Limb (tissue), 2 donors: ENCODE measurements at regions not wholly inside any gene's neighbourhood (a gene's known extent, or its start where the extent isn't known, plus 50 kb on each side); places are given as distances from the start of the nearest gene placed in this dataset.

Experiments used
- DNase-seq, 2 donors: peaks; one replicate each; pipeline ENCODE4 v3.0.0-alpha.2; 2016; ENCODE audit errors: extremely low spot score in 2 of 2

DNA sequence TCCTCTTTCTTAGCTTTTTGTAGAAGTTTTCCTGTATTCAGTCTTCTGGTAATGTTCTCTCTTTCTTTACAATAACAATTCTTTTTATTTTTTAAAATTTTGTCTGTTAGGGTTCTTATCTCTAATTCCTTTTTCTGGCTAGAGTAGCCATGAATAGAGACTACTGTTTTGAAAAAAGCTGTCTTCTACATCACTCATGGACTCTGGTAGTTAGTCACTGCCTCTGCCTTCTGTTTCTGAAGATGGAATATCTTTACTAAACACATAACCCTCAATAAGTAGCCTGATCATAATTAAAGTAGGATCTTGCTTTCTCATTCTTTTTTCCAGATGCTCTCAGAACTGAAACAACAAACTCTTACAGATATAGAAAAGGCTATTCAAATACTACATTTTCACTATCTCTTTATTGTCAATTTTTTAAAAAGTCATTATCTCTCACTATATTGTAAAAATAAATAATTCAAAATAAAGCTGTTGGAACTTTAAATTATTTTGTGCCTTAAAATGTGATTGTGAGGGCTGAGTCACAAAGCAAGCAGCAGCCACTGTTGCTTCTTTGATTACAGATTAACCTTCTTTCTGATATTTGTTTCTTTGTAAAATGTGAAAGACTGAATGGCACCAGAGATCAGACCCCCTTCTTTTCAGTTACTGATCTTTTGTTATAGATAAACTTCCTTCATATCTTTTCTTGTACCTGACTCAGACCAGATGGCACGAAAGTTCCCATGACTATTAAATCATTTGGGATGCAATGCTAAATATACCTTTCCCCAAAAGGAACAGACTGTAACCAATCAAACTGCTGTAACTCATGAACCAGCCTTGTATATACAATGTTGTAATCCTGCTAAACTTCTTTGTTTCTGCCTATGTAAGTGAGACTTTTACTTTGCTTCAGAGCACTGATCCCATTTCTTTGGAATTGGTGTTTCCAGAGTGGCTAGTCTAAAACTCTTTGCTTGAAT, 1159.5 kb downstream of the IGSF11 start:
- DNase-seq = no peak

GRCh38 chr3:117875887-117876286, 1158.8 kb downstream of the IGSF11 start:
- DNase-seq = no peak

DNA sequence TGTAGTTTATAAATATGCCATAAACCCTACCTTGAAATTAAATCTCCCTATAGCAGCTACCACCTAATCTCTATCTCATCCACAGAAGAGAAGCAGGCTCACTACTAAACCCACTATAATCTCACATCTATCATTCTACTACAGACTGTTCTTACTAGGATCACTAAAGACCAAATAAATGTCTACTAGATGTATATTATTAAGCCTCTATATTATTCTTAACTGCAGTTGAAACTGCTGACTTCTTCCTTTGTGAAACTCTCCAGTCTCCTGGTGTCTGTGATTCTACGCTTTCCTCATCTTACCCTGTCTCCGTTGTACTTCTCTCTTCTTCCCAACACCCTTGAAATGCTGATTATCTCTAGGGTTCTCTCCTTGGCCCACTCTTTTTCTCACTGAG, 1154.0 kb downstream of the IGSF11 start:
- DNase-seq = no peak

- no peak for DNase-seq
Measured at GRCh38 chr3:117881210-117881609, 1153.4 kb downstream of the IGSF11 start.

DNA sequence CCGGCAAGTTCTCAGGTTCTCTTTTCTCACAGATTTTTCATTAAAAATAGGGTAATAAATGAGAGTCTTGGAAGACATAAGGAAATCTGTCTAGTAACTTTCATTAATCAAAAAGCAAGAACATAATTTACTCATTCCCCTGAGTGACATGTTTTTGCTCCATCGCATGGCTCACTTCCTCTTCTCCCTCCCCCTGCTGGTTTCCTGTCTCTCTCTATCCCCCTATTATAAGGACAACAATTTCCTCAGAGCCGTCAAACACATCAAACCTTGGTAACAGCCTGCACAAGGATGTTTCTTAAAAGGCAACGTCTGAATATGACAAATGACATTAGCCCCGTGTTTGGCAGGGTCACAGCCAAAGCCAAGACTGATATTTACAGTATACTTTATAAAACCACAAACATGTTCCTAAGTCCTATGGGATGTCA, 1149.6 kb downstream of the IGSF11 start:
- DNase-seq = no peak

GRCh38 chr3:117886147-117886546, 1148.5 kb downstream of the IGSF11 start:
- DNase-seq = no peak

DNA sequence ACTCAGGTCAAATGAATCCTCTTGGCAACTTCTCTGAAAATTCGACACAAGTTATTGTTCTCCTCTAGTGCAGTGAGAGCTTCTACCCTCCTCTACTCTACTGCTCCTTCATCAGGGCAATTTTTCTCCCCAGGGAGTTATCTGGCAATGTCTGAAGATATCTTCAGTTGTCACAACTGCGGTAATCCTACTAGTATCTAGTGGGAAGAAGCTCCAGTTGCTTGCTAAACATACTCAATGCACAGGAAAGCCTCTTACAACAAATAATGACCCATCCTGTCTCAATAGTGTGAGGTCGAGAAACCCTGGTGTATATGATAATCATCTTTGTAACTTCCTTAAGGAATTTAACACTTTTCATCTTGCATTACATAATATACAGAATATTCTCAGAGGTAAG, 1147.6 kb downstream of the IGSF11 start:
- no peak for DNase-seq

DNA sequence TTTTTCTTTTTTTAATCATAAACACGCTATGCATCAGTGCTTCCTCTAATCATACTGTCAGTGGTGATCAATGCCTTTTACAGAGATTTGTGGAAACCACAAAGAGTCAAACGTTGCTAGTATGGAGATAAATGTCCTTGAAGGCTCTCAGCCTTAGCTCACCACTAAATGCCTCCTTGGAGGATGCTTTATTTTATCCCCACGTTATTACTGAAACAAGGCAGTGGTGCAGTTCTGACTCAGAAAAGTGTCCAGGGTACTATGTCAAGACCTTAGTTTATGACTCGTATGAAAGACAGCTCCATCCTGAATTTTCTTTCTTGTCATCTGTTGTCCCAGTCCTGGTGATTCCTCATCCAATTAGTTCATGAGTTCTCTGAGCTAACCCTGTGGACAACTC, 1146.7 kb downstream of the IGSF11 start:
- DNase-seq = no peak

- DNase-seq = no peak
Measured at GRCh38 chr3:117892431-117892841, 1142.2 kb downstream of the IGSF11 start.

GRCh38 chr3:117893001-117893400, 1141.6 kb downstream of the IGSF11 start:
- DNase-seq = no peak

DNA sequence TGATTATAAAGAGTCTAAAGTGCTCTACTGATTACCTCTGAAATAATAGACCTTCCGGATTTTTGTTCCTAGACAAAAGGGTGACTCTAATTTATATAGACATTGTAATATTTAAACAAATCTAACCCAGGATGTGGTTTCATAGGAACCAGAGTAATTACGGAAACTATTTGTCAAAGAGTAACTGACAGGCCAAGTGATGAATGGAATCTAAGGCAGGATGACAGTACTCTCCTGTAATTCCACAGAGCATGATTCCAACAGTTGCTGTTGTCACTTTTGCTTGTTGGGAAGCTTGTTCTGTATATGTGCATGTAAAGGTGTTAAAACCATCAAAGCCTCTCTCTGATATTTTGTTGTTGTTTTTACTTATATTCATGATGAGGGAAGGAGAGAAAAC, 1141.0 kb downstream of the IGSF11 start:
- no peak for DNase-seq

GRCh38 chr3:117898722-117899522, 1135.7 kb downstream of the IGSF11 start:
- DNase-seq = no peak

DNA sequence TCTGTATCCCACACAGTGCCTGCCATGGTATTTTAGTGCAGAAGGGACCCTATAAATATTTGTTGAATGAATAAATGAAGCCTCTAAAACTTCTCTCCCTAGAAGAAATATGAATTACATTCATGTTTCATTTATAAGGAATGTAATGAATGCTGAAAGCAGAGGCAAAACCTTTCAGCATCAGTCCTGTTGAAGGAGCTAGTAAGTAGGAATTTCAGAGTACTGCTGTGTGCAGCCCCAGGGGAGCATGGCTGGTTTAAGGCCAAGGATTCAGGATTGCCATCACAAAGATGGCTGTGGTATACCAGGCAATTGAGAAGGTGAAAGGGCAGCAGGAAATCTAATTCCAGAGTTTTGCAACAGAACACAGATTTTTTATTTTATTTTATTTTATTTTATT, 1131.4 kb downstream of the IGSF11 start:
- DNase-seq = no peak

- no peak for DNase-seq
Measured at GRCh38 chr3:117910820-117911521, 1123.7 kb downstream of the IGSF11 start.

DNA sequence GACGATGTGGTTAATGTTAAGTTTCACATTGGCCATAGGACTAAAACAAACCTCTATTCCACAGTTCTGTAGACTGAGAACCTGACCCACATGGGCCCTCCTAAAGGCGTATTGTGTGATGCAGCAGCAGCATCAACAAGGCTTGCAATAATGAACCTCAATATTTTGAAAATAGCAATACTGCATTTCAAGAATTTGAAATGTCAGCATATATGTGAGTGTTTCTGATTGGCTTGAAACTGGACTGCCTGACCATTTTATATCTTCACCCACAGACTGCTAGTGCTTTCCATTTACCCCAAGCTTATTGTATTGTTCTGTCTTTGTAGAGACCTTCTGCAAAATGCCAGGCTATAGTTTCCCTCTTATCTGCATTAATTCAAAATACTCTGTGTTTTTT, 1122.3 kb downstream of the IGSF11 start:
- DNase-seq = no peak

DNA sequence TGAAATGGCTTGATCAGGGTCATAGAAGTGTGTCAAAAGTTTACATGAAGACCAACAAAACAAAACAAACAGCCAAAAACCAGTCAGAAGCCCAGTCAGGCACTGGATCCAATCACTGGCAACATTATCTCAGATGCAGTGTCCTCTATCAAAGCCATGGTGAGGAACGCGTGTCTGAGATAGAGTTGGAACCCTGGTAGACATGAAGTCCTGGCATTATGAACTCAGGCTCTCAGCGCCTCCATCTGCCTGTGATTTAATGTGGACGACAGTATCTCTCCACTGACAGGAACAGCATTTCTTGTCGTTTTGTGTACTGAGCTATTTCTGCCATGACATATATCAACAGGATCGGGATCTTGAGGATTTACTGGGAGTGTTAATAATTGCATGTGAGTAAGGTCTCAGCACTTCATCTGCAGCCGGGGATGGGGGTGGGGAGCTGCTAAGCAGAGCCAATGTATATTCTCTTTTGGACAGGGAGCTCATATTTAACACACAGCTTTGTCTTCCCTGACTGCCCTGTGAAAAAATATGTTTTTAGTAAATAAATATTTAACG, 1120.0 kb downstream of the IGSF11 start:
- DNase-seq = no peak

DNA sequence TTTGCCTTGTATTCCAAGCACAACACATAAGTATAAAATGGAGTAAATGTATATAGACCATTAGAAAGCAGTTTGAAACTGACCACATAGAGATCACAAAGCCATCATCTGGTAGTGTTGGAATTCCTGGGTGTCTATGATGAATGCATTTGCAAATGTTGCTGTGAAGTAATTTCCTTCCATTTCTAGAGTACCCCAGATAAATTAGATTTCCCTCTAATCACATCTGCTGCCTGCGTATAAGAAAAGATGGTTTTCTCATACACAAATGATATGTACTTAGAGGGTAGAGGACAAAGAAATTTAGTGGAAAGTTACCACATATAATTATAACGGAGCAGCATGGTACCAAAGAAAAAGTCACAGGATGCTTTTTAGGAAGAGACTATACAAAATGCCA, 1117.8 kb downstream of the IGSF11 start:
- DNase-seq = no peak

- no peak for DNase-seq
Measured at GRCh38 chr3:117919621-117920020, 1115.0 kb downstream of the IGSF11 start.

DNA sequence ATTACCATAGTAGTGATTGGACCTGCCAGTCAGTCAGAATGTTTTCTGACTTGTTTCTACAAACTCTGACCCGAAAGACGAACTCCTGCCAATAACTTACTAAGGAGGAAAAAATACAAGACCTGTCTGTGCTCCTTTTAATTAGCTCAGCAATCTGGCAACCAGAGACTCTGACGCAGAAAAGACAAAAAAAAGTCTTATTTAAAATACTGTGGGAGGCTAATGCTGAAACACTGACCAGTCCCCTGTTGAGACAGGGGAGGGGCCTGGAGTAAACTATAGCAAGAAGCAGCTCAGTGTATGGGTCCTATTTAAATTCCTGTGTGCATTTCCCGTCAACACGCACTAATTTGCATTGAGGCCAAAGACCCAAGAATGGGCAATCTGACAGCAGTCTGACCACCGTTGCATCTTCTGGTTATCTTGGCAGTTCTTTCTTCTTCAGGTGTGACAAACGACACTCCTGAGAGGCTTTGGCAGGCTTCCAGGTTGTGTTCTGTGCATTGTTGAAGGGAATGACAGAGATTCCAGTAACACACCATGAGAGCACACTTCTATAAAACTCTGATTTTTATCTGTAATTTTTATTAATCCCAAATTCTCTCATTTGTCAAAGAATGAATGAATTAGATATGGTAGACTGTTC, 1114.3 kb downstream of the IGSF11 start:
- DNase-seq = no peak

DNA sequence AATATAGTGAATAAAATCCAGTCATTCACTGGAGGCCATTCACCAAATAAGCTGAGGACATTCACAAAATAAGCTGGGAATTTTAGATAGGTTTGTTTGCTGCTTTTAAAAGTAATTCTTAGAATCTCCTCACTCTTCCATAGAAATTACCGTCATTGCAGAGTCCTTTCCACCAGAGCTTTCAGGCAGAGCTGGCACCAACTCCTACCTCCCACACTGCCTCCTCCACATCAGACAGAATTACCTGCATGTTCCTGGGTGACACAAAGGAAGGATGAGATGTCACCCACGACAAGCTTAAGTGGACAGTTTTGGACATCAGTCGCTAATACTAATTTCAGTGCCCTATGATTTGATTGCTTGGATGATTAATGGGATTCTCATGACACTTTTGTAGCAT, 1113.2 kb downstream of the IGSF11 start:
- DNase-seq = no peak

DNA sequence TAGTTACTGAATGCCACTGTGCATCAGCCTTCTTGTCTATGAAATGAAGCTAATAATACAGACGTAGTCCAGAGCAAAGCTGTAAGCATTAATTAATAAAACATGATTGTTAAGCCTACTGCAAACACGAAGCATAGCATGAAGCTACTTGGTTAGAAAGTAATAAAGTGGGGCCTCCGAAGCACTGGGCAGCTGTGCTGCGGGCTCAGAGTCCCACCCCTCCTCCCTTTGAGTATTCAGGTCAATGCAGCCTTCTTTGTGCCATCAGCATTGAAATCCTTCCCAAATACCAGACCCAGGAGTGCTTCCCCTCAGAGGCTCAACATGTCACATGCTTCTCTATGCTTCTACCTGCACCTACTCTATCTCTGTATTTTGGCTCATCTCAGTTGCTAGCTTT, 1112.6 kb downstream of the IGSF11 start:
- DNase-seq = no peak
